NB4 (cell line): ENCODE measurements at regions not wholly inside any gene's neighbourhood (a gene's known extent, or its start where the extent isn't known, plus 50 kb on each side); places are given as distances from the start of the nearest gene placed in this dataset.

Source experiments
- CTCF ChIP-seq: IDR thresholded peaks from one replicate; pipeline ENCODE4 v1.5.1; 2012; ENCODE audit warnings: low read depth, low read length
- POLR2A ChIP-seq: IDR thresholded peaks from 2 replicates; pipeline ENCODE4 v1.6.1; 2011; ENCODE audit warnings: mild to moderate bottlenecking; ENCODE audit not compliant: insufficient read length; ENCODE audit errors: extremely low read depth

GRCh38 chr21:30986965-30987364 lies 51.3 kb downstream of the KRTAP19-8 start:
- TF ChIP-seq POLR2A = no peak
- TF ChIP-seq CTCF = no peak
